ENCODE measurements at regions not wholly inside any gene's neighbourhood (a gene's known extent, or its start where the extent isn't known, plus 50 kb on each side); places are given as distances from the start of the nearest gene placed in this dataset.
A peak's percentile ranks its signal among the peaks of the same experiment; 100 is the strongest.

DNA sequence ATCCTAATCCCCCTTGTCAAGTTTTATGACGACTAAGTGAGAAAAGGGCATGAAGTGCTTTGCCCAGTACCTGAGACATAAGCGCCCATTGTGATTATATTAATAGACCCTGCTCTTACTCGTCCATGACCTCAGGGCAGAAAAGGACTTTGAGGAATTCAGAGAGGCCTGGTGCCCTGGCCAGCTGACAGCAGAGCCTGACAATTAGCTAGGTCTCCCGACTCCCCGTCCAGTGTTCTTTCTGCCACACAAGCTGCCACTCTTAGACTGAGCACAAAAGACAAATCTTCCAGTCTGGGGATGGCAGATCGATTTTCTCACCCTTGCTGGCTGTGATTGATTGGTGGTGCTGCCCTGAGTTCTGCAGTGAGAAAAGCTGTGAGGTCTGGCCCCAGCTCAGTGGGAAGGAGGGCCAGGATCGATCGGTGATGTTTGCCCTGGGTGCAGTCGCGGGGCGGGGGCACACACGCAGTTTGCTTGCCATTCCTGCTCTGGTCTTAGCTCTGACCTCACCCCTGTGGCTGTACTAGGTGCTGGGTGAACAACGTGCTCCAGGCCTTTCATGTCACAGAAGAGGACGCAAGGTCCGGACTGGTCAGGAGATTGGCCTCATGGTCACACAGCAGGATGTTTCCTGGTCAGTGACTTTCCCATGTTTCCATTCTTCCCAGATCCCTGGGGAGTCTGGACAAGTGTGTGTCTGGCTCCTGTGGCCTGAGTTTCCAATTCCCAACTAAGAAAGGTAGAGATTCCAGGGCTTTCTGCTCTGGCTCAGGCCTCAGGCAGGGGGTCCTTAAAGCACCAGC is 67.4 kb upstream of the TLE3 start:
- TF ChIP-seq RAD21 (conservative IDR thresholded peaks at IDR 0.05): no peak
- TF ChIP-seq, protein P1, sequence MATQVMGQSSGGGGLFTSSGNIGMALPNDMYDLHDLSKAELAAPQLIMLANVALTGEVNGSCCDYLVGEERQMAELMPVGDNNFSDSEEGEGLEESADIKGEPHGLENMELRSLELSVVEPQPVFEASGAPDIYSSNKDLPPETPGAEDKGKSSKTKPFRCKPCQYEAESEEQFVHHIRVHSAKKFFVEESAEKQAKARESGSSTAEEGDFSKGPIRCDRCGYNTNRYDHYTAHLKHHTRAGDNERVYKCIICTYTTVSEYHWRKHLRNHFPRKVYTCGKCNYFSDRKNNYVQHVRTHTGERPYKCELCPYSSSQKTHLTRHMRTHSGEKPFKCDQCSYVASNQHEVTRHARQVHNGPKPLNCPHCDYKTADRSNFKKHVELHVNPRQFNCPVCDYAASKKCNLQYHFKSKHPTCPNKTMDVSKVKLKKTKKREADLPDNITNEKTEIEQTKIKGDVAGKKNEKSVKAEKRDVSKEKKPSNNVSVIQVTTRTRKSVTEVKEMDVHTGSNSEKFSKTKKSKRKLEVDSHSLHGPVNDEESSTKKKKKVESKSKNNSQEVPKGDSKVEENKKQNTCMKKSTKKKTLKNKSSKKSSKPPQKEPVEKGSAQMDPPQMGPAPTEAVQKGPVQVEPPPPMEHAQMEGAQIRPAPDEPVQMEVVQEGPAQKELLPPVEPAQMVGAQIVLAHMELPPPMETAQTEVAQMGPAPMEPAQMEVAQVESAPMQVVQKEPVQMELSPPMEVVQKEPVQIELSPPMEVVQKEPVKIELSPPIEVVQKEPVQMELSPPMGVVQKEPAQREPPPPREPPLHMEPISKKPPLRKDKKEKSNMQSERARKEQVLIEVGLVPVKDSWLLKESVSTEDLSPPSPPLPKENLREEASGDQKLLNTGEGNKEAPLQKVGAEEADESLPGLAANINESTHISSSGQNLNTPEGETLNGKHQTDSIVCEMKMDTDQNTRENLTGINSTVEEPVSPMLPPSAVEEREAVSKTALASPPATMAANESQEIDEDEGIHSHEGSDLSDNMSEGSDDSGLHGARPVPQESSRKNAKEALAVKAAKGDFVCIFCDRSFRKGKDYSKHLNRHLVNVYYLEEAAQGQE (IDR thresholded peaks at IDR 0.05; ENCODE audit: borderline replicate concordance): peak; percentile 12
- TF ChIP-seq TAF1 (IDR thresholded peaks at IDR 0.05; ENCODE audit: low read depth): no peak
- TF ChIP-seq, protein P2, sequence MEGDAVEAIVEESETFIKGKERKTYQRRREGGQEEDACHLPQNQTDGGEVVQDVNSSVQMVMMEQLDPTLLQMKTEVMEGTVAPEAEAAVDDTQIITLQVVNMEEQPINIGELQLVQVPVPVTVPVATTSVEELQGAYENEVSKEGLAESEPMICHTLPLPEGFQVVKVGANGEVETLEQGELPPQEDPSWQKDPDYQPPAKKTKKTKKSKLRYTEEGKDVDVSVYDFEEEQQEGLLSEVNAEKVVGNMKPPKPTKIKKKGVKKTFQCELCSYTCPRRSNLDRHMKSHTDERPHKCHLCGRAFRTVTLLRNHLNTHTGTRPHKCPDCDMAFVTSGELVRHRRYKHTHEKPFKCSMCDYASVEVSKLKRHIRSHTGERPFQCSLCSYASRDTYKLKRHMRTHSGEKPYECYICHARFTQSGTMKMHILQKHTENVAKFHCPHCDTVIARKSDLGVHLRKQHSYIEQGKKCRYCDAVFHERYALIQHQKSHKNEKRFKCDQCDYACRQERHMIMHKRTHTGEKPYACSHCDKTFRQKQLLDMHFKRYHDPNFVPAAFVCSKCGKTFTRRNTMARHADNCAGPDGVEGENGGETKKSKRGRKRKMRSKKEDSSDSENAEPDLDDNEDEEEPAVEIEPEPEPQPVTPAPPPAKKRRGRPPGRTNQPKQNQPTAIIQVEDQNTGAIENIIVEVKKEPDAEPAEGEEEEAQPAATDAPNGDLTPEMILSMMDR (IDR thresholded peaks at IDR 0.05; ENCODE audit: poor library complexity, severe bottlenecking): no peak

DNA sequence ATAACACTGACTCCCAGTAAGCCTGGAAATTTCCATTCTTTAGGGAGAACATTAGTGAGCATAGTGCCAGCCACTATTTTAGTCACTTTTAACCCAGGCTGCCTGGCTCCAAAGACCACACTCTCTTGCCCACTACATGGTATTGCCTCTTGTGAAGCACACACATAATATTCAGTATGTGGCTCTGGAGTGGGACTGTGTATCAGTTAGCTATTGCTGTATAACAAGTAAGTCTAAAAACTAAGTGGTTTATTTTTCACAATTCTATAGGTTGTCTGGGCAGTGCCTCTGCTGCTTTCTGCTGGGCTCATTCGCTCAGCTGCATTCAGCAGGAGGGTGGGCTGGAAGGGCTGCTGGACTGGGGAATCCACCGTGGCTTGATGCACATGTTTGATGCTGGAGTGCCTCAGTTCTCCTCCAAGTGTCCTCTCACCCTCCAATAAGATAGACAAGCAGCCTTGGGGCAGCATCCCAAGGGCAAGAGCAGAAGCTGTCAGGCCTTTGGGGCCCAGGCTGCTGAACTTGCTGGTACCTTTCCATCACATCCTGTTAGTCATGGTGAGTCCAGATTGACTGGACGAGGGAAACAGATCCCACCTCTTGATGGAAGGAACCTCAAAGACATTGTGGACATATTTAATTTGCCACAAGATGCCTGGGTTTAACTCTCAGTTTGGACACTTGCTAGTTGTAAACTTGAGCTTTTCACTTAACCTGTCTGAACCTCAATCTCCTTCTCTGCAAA is 66.6 kb upstream of the TLE3 start:
- no peak overlapping the region for H3K4me2 ChIP-seq (ENCODE audit: low read length)
- no peaks in the 10 kb centered on the region for H3K9me3 ChIP-seq (ENCODE audit: low read length)
- no peak overlapping the region for H3K27ac ChIP-seq (ENCODE audit: low read length)

More for the DNA sequence above, 67.4 kb upstream of the TLE3 start:
- H3K9me3 ChIP-seq (ENCODE audit: low read length): no peaks in the 10 kb centered on the region
- no peak overlapping the region for H3K4me3 ChIP-seq (ENCODE audit: low read length)
- no peak overlapping the region for H3K9ac ChIP-seq (ENCODE audit: low read length)
- H3K9me2 ChIP-seq (ENCODE audit: insufficient read depth, low read length): no peaks in the 10 kb centered on the region
- no peak overlapping the region for H2AFZ ChIP-seq (ENCODE audit: low read depth, low read length)
- H3K27ac ChIP-seq (ENCODE audit: low read length): no peak overlapping the region
- H4K20me1 ChIP-seq (ENCODE audit: insufficient read depth): no peaks in the 10 kb centered on the region
- H3K27me3 ChIP-seq (ENCODE audit: insufficient read depth, low read depth, low read length): no peaks in the 10 kb centered on the region
- H3F3A ChIP-seq (ENCODE audit: insufficient read depth, low read length, poor library complexity, severe bottlenecking): no peaks in the 10 kb centered on the region
- no peak overlapping the region for H3K4me2 ChIP-seq (ENCODE audit: low read length)
- H3K36me3 ChIP-seq (ENCODE audit: insufficient read depth, low read length): no peaks in the 10 kb centered on the region
- H3K79me2 ChIP-seq (replicated peaks; ENCODE audit: insufficient read depth, low read length): no peaks in the 10 kb centered on the region

More for the DNA sequence above, 66.6 kb upstream of the TLE3 start:
- Histone ChIP-seq H3K36me3 (ENCODE audit: insufficient read depth, low read length) (no peaks in the 10 kb centered on the region), H3F3A (ENCODE audit: insufficient read depth, low read length, poor library complexity, severe bottlenecking) (no peaks in the 10 kb centered on the region), H3K9me2 (ENCODE audit: insufficient read depth, low read length) (no peaks in the 10 kb centered on the region), H4K20me1 (ENCODE audit: insufficient read depth) (no peaks in the 10 kb centered on the region), H3K27me3 (ENCODE audit: insufficient read depth, low read depth, low read length) (no peaks in the 10 kb centered on the region), H3K9ac (ENCODE audit: low read length) (no peak overlapping the region), H3K79me2 (replicated peaks; ENCODE audit: insufficient read depth, low read length) (no peaks in the 10 kb centered on the region), H2AFZ (ENCODE audit: low read depth, low read length) (no peak overlapping the region), H3K4me3 (ENCODE audit: low read length) (no peak overlapping the region)
- TF ChIP-seq, protein P2 (IDR thresholded peaks at IDR 0.05; ENCODE audit: poor library complexity, severe bottlenecking): no peak
- TF ChIP-seq EZH2 (IDR thresholded peaks at IDR 0.05; ENCODE audit: borderline replicate concordance, insufficient read depth, low read length, poor library complexity, severe bottlenecking) (no peak), POLR2AphosphoS5 (IDR thresholded peaks at IDR 0.05) (no peak), MXI1 (conservative IDR thresholded peaks at IDR 0.05; ENCODE audit: poor library complexity, severe bottlenecking) (no peak), EP300 (conservative IDR thresholded peaks at IDR 0.05; ENCODE audit: poor library complexity, severe bottlenecking) (no peak), SMC3 (conservative IDR thresholded peaks at IDR 0.05; ENCODE audit: poor library complexity) (no peak), RAD21 (conservative IDR thresholded peaks at IDR 0.05) (no peak), TAF1 (IDR thresholded peaks at IDR 0.05; ENCODE audit: low read depth) (no peak)
- TF ChIP-seq, protein P1 (IDR thresholded peaks at IDR 0.05; ENCODE audit: borderline replicate concordance): no peak

Measured in neural cell (in vitro differentiated cells).